Gastroesophageal sphincter (tissue), 4 donors: ENCODE measurements at regions not wholly inside any gene's neighbourhood (a gene's known extent, or its start where the extent isn't known, plus 50 kb on each side); places are given as distances from the start of the nearest gene placed in this dataset.

Experiments
- ATAC-seq: fragments of 150-250 bp; one replicate; pipeline ENCODE4 v1.9.1; 2016; ENCODE audit warnings: mild to moderate bottlenecking, moderate library complexity
- H3K27ac ChIP-seq, 4 donors: fragments of 200-600 bp; sonication (generic) in 3 of 4; 1 replicate in 3 of 4; 2 replicates in 1 of 4; pipeline ENCODE4 v1.5.1; 2016 to 2019
- H3K27me3 ChIP-seq: fragments of 200-600 bp; sonication (generic); one replicate; pipeline ENCODE4 v1.5.1; 2019
- H3K36me3 ChIP-seq, 2 donors: fragments of 200-600 bp; sonication (generic); one replicate each; pipeline ENCODE4 v1.5.1; 2019; ENCODE audit warnings: control low read depth in 1 of 2
- H3K4me1 ChIP-seq, 3 donors: fragments of 200-600 bp; sonication (generic); 1 replicate in 2 of 3; 2 replicates in 1 of 3; pipeline ENCODE4 v1.5.1; 2016 to 2019; ENCODE audit warnings: control low read depth in 2 of 3
- H3K4me3 ChIP-seq, 2 donors: fragments of 200-600 bp; sonication (generic); one replicate each; pipeline ENCODE4 v1.5.1; 2019; ENCODE audit warnings: mild to moderate bottlenecking in 1 of 2, moderate library complexity in 1 of 2
- H3K9me3 ChIP-seq, 3 donors: fragments of 200-600 bp; sonication (generic); one replicate each; pipeline ENCODE4 v1.5.1; 2017 to 2019; ENCODE audit warnings: control low read depth in 2 of 3
- CTCF ChIP-seq, 4 experiments: fragments of 200-600 bp in 2 of 4; fragments of 450-650 bp in 2 of 4; sonication (generic) in 1 of 4; IDR thresholded peaks; one replicate each; pipeline ENCODE4 v1.5.1; 2017 to 2019; ENCODE audit warnings: antibody characterized with exemption in 4 of 4, mild to moderate bottlenecking in 2 of 4, moderate library complexity in 2 of 4
- EP300 ChIP-seq: sonication (generic); formaldehyde crosslinking; IDR thresholded peaks from one replicate; pipeline ENCODE4 v1.6.1; 2017; ENCODE audit warnings: antibody characterized with exemption, mild to moderate bottlenecking
- POLR2A ChIP-seq, 2 donors: fragments of 450-650 bp; IDR thresholded peaks; one replicate each; pipeline ENCODE4 v1.6.1; 2017; ENCODE audit warnings: antibody characterized with exemption in 2 of 2, mild to moderate bottlenecking in 2 of 2, moderate library complexity in 1 of 2
- POLR2AphosphoS5 ChIP-seq: sonication (generic); formaldehyde crosslinking; IDR thresholded peaks from one replicate; pipeline ENCODE4 v1.6.1; 2017; ENCODE audit warnings: antibody characterized with exemption
- WGBS, 2 donors: methylation state at CpG; one replicate each; pipeline ENCODE4 v1.1.5; 2018; ENCODE audit warnings: low coverage in 1 of 2; 5-methylcytosine and 5-hydroxymethylcytosine counted together

DNA sequence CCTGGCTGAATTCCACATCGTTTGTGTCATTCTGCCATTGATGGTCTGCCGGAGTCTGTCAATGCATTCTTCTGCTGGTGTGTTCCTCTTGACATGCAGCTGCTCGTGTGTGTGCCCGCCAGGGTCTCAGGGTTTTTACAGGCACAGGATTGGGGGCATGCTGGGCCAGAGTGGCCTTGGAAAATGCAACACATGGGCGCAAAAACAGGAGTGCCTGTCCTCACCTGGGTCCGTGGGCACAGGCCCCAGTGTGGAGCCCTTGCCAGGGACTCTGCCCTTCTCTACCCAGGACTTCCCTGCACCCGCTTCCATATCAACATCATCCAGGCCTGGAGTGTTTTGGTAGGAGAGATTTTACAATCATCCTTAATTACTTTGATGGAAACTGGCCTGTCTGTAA lies 340.7 kb downstream of the KIF20B start:
- no peaks in the 10 kb centered on the region for H3K27me3 ChIP-seq
- no peak overlapping the region for H3K27ac ChIP-seq
- H3K4me1 ChIP-seq: no peaks in the 10 kb centered on the region
- no peak overlapping the region for H3K4me3 ChIP-seq
- H3K9me3 ChIP-seq: no peaks in the 10 kb centered on the region
- H3K36me3 ChIP-seq: no peaks in the 10 kb centered on the region
- no peak for ATAC-seq
- whole genome bisulfite sequencing, 2 donors: 75% methylated on average over 4 of the region's 7 CpGs; no CpG with 5 or more reads in 1 of the 2 donors
- TF ChIP-seq CTCF (IDR thresholded peaks at IDR 0.05) (no peak), POLR2A (IDR thresholded peaks at IDR 0.05) (no peak), POLR2AphosphoS5 (no peak), EP300 (no peak)

- 82 to 87% methylated on average over 3 of the region's 3 CpGs for WGBS, 2 donors
- no peak for TF ChIP-seq POLR2AphosphoS5
- TF ChIP-seq CTCF (IDR thresholded peaks at IDR 0.05): no peak
- no peak for TF ChIP-seq POLR2A (IDR thresholded peaks at IDR 0.05)
- Histone ChIP-seq H3K36me3 (no peaks in the 10 kb centered on the region), H3K27ac (no peak overlapping the region), H3K9me3 (peaks cover 0 to 8% (median 0%) of the 10 kb centered on the region in 3 donors), H3K27me3 (no peaks in the 10 kb centered on the region), H3K4me3 (no peak overlapping the region), H3K4me1 (no peaks in the 10 kb centered on the region)
- no peak for ATAC-seq
These were observed 345.9 kb downstream of the KIF20B start for GRCh38 chr10:90047243-90047729.

DNA sequence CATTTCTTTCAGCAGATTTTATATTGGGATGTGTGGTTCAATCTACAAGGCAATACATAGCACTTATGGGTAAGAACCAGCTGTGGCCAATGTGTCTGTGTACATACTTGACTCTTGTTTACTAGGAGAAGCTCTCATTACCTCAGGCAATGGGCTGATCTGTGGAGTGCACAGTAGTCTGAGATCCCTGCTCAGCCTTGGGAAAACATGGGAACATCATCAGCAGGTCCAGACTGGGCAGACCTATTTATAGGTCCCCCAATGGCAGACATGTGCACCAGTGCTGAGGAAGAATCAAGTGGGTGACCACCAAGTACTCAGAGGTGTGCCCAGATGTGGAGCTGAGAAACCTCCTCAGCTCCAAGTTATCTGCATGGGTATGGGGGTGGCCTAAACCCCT lies 349.7 kb downstream of the KIF20B start:
- TF ChIP-seq POLR2A (IDR thresholded peaks at IDR 0.05): no peak
- no peak for TF ChIP-seq EP300
- no peak for TF ChIP-seq CTCF (IDR thresholded peaks at IDR 0.05)
- TF ChIP-seq POLR2AphosphoS5: no peak
- no peak overlapping the region for H3K27ac ChIP-seq
- no peaks in the 10 kb centered on the region for H3K36me3 ChIP-seq
- no peak overlapping the region for H3K4me3 ChIP-seq
- no peaks in the 10 kb centered on the region for H3K27me3 ChIP-seq
- H3K9me3 ChIP-seq: peaks cover 0 to 8% (median 0%) of the 10 kb centered on the region in 3 donors
- no peaks in the 10 kb centered on the region for H3K4me1 ChIP-seq
- ATAC-seq: no peak

DNA sequence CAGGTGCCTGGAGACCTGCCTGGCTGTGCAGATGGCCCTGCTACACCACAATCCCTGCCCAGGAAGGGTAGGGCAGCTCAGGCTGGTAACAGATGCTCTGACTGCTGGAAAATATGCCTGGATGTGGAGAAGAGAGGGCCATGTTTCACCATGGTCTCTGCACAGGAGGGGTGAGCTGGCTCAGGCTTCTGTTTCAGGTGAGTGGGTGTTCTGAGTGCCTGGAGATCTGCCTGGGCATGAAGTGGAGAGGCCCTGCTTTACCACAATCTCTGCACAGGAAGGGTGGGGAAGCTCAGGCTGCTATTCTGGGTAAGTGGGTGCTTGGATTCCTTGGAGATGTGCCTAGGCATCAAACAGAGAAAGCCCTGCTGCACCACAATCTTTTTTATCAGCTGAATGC lies 350.1 kb downstream of the KIF20B start:
- Histone ChIP-seq H3K4me3 (no peak overlapping the region), H3K36me3 (no peaks in the 10 kb centered on the region), H3K4me1 (no peaks in the 10 kb centered on the region), H3K27ac (no peak overlapping the region), H3K9me3 (peaks cover 0 to 8% (median 0%) of the 10 kb centered on the region in 3 donors), H3K27me3 (no peaks in the 10 kb centered on the region)
- no peak for TF ChIP-seq EP300
- TF ChIP-seq POLR2AphosphoS5: no peak
- TF ChIP-seq CTCF (IDR thresholded peaks at IDR 0.05): no peak
- no peak for TF ChIP-seq POLR2A (IDR thresholded peaks at IDR 0.05)
- ATAC-seq: no peak

GRCh38 chr10:90062786-90063185 lies 361.4 kb downstream of the KIF20B start:
- 54 to 85% methylated on average over 3 of the region's 3 CpGs for WGBS, 2 donors
- Histone ChIP-seq H3K27ac (no peak overlapping the region), H3K9me3 (no peaks in the 10 kb centered on the region), H3K4me3 (no peak overlapping the region), H3K4me1 (no peaks in the 10 kb centered on the region), H3K27me3 (no peaks in the 10 kb centered on the region), H3K36me3 (no peaks in the 10 kb centered on the region)
- no peak for ATAC-seq
- TF ChIP-seq POLR2A (IDR thresholded peaks at IDR 0.05) (no peak), EP300 (no peak), POLR2AphosphoS5 (no peak), CTCF (IDR thresholded peaks at IDR 0.05) (no peak)
